ENCODE measurements at regions not wholly inside any gene's neighbourhood (a gene's known extent, or its start where the extent isn't known, plus 50 kb on each side); places are given as distances from the start of the nearest gene placed in this dataset.

- TF ChIP-seq CTCF (IDR thresholded peaks at IDR 0.05) (no peak), POLR2A (IDR thresholded peaks at IDR 0.05) (no peak)
Observed at GRCh38 chr2:217058791-217059755, 199.2 kb upstream of the TNP1 start.

Data from body of pancreas (tissue), 4 donors.